NCI-H146 treated with DMSO at 0.1 percent for 48 hours (cell line): ENCODE measurements at regions not wholly inside any gene's neighbourhood (a gene's known extent, or its start where the extent isn't known, plus 50 kb on each side); places are given as distances from the start of the nearest gene placed in this dataset.

Source experiments
- DNase-seq: peaks from one replicate; lab custom pipeline; 2025; ENCODE audit not compliant: unreplicated experiment; lab: John Stamatoyannopoulos, UW

DNA sequence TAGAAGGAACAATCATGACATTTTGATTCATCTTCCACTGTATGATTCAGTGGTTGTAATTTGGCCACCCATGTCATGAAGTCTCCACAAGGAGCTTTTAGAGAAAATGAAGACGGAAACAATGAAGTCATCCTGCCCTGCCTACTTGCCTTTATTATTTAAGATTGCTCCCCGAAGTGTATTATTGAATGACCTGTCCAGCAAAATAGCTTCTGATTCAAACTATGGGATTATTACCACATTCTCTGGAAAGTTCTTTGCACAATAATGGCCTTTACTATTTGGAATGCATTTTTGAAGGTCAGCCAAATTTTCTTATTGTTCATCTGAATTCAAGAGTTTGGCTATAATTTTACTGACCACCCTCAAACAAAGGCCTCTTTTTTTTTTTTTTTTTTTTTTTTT is 77.8 kb upstream of the RFC3 start:
- DNase-seq: no peak

DNA sequence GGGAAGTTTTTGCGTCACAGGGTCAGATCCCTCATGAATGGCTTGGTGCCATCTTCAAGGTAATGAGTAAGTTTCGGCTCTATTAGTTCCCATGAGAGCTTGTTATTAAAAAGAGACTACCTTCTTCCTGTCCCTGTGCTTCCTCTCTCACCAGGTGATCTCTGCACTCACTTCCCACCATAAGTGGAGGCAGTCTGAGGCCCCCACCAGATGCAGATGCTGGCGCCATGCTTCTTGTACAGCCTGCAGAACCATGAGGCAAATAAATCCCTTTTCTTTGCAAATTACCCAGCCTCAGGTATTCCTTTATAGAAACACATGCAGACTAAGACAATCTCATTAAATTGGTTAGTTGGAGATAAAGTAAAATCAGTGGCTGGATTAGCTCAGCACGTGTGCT is 75.6 kb upstream of the RFC3 start:
- DNase-seq: no peak

DNA sequence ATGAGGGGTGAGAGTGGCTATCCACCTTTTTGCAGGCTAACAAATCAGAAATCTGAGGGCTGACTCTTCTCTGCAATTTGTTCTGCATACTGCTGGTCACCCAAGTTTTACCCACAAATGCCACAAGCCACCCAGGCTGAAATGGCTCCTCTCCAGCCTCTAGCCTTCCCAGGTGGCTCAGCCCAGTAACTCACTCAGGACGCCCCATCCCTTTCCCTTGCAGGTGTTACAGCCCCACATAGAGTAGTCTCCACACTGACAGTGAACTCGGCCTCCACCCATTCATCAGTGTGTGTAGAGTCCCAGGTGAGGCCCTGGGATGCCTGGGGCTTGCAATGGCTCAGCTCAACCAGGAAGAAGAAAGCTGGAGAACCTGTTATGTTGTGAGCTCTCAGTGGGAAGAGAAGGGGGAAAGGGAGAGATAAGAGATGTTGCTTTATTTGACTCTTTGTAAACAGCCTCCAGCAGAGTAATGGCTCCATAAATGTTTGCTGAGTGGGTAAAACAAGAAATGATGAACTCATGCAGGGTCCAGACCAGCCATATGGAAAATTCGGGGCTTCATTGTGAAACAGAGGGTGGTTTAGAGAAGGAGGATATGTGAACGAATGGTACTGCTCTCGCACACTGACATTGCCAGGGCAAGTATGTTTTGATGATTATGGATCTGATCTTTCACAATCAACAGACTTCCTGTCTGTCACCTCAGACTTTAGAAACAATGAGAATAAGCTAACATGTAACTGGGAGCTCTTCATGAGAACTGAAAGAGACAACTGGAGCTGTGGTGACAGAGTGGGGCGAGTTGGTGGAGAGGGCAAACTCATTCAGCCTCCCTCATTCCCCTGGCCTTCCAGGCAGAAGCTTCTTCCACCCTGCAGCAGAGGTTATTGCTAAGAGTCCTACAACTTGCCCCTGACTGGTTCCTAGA is 74.2 kb upstream of the RFC3 start:
- peak; percentile 24 for DNase-seq

DNA sequence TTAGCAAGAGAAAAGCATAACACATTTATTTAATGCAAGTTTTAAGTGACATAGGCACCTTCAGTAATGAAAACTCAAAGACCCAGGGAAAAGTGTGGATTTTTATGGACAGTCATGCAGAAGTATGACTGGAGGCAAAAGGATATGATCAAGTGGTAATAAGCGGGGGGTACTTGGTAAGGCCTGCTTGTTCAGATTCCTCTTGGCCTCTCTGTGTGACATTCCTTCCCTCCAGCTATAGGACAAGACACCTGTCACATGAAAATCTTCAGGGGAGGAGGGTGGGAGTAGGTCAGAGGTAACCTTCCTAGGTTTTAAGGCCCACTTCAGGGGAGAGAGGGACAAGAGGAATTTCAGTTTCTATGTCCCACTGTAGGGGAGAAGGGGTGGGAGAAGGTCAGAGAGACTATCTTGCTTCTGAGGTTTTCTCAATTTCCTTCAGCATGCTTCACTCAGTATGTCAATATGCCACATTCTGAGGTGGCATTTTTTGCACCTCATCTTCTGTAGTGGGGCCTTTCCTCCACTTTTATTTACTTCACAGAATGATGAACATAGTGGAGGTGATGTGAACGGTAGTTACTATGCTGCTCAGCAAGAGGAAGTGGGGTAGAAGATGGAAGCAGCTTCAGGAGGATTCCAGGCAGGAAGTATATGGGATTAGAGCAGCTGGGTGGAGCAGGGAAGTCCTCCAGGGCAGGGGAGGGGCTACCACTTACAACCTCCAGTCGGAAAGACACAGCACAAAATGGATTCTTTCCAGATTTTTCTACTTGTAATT is 73.2 kb upstream of the RFC3 start:
- DNase-seq: peak; percentile 82

DNA sequence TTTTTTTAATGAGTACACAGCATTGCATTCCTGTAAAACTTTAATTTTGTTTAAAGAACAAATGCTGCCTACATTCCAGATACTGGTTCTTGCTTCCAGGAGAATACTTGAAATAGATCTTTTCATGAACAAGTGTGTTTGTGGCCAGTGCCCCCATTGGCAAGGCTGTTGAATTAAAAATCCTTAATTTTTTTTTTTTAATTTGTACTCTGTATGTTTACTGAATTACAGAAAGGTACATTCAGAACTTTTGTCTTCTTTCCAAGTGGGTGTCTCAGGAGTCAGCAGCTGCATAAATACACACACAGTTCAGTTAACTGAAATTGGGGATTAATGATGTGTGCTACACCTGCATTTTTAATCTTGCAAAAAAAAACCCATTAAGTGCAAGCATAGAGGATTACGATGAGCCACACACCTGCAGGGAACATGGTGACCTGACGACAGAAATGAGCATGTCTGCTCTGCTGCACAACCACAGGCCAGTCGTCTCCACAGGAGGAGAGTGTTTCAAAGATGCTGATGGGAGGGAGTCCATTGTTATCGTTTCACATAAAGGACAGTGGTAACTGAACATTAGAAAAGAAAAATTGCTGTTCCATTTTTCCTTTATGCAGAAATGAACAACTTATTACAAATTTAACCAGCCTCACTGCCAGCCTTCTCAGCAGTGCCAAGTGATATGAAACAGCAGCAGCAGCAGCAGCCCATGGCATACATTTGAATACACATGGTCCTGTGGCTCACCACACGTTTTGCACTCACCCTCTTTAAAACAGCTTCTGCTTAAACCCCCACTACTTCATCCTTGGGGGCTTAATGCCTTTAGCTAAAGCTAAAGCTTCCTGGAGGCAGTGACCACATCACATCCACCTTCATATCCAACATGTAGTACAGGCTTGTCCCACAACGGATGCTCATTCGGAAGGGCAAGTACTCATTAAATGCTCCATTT is 72.3 kb upstream of the RFC3 start:
- peak; percentile 89 for DNase-seq

DNA sequence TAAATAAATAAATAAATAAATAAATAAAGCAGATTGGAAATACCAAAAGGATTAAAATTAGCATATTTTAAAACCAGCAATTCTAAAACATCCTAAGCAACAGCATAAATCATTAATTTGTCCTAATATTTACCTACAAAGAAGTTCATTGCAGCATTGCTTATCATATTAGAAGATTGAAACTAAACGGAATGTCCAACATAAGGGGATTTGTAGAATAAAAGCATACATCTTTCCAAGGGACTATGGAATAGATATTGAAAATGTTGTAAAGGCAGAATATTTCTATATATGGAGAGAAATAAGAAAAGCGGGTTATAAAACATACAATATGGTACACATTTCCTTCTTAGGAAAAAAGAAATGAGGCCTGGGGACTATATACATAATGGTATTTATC is 71.1 kb upstream of the RFC3 start:
- DNase-seq: no peak

DNA sequence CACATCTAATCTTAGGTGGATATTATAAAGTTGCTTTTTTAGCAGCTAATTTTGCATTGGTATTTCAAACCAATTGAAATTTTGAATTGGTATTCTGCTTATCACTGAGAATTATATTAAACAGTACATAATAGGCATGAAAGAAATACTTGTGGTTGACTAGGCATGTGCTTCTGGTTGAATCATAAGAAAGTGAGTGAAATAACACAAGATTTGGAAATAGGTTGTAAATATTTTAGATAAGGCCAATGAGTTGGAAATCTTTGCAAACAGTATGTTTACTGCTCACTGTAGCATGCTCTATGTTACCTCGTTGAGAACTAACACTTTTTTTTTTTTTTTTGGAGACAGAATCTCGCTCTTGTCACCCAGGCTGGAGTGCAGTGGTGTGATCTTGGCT is 66.8 kb upstream of the RFC3 start:
- DNase-seq: no peak

DNA sequence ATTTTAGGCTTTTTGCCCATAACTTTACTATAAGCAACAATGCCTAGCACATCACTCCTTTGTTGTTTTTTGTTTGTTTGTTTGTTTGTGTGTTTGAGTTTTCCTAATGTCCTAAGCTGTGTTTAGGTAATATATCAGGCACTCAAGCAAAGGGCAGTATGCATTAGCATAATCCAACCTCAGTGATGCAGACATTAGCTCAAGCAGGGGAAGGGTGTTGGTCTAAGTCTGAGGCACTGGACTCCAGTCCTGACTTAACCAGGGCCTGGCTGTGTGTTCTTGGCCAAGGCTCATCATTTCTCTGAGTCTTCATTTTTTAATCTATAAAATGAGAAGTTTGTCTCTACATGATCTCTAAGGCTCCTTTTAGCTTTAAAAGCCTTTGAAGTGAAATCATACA is 65.9 kb upstream of the RFC3 start:
- no peak for DNase-seq

DNA sequence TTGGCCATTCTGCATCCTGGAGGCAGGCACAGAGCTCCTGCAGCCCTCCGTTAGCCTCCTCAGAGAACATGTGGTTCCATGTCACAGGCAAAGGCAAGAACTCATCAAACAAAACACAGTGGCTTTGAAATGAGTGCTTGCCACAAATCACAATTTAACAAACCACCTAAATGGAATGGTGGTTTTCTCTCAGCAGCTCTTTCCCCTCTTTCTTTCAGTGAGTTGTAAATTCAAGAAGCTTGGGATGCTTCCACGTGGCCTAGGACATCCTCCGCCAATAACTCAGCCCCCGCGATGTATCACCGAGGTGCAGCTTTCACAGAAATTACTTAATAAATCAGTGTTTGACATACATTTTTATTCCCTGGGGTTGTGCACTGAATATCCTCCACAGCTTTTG is 65.4 kb upstream of the RFC3 start:
- no peak for DNase-seq

DNA sequence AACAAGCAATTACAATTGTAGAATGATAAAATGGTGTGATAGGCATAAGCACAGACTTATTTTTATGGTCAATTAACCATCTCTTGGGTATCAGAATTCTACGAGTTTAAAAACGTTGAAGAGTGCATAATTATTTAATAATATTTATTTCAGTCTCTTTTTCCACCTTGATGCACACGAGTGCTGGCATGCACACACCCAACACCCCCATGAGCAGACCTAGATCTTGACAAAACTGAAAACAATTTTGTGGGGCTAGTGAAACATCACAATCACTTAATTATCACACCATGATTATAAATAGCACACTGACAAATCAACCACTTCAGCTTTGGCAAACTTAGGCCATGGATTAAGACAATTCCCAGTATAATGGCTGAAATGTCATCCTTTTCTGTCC is 61.0 kb upstream of the RFC3 start:
- no peak for DNase-seq

DNA sequence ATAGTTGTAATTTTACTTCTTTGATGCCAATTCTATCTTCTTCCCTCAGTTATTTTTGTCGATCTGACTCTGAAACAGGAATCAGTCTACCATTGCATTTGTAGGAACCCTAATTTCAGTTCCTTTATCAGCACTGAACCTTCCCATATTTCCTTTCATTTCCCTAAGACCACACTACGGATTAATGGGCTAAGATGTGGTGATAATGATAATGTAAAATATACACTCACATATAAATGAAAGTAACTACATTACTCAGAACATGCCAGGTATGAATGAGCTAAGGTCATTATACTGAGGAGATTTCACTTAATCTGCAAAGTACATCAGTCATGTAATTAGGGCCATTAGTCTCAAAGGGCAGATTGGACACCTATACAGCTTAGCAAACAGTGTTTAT is 60.2 kb upstream of the RFC3 start:
- peak; percentile 47 for DNase-seq

DNA sequence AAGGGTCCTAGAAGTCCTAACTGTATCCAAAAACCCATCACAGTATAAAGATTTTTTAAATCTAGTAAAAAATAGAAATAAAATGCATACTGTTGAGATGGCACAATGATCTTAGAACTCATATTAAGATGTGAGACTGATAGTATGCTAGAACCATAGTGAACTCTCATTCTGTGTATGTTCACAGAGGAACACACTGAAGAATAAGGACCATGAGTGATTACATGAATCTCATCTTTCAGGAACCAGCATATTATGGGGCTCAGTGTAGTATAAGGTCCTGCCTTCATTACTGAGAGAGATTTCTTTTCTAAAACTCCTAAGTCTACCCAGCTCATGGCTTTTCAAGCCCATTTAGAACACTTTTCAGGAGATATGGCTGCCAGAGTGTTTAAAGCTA is 59.8 kb upstream of the RFC3 start:
- DNase-seq: no peak

DNA sequence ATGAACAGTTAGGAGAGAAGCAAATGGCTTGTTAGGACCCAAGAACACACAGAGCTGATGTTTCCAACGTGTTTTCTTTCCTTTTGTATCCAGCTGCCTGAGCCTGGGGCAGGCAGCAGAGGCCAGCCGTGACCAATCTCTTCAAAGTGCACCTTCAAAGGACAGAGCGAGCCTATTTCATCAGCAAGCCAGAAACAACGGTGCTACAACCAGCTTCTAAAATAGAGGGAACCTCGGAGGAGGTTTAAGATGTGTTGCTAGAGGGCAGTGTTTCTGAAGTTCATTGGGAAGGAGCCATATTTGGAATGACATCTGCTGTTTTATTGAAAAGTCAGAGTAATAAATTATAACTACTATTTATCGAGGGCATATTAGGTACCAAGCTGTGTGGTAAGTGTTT is 56.2 kb upstream of the RFC3 start:
- DNase-seq: peak; percentile 95

DNA sequence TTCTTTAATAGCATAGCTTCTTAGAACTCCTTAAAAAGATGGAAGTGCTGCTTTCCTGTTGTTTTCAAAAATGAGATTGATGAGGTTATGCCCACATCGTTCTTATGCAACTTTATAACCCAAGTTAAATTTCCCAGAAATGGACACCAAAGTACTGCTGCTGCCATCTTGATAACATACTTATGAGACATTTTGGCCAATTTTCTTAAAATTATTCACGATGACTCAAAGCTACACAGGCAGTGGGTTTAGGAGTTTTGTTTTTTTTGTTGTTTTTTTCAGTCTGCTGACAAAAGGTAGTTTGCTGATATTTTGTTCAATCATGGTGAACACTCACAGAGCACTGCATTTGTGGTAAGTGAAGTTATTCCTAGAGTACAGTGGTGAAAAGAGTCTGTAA is 54.9 kb upstream of the RFC3 start:
- no peak for DNase-seq

DNA sequence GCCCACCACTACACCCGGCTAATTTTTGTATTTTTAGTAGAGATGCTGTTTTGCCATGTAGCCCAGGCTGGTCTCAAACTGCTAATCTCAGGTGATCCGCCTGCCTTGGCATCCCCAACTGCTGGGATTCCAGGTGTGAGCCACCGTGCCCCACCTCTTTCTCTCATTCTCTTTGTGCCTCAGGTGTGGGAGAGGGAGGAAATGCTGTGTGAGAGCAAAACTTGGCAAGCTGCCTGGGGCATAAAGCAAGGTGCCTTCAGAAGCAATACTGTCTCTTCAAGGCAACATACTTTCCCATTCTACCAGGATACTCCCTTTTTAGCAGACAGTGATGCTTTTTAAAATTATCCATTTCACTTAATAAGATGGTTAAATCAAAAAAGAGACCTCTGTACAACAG is 53.2 kb upstream of the RFC3 start:
- no peak for DNase-seq

DNA sequence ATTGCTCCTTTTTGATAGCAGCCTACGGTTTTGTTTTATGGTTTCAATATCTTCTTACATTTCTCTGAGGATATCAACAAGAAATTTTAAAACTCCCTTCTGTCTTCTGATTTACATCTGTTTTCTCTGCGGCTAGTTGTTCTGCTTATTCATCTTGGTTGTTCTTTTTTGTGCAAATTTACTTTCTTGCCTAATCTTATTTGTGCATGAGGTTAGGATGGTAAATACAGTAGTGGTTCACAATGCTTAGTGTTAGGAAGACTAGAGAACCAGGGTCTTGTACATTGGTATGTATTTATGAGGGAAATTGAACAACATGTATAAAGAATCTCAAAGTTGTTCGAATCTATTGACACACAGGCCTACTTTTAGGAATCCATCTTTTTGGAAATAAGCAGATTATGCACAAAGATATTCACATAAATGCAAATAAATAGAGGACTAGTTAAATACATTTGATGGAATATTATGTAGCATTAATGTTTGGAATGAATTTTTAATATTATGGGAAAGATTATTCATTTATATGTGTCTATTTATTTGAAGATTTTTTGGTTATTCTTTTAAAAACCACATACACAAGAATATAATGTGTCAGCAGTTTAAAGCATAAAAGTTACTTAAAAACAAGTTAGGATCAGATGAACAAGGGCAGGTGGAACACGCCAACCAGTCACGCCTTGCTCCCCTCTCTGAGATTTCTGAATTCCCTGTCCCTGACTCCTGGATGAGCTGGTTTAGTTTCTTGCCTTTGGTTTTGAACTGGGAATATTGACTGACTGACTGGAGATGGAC is 51.4 kb upstream of the RFC3 start:
- no peak for DNase-seq

DNA sequence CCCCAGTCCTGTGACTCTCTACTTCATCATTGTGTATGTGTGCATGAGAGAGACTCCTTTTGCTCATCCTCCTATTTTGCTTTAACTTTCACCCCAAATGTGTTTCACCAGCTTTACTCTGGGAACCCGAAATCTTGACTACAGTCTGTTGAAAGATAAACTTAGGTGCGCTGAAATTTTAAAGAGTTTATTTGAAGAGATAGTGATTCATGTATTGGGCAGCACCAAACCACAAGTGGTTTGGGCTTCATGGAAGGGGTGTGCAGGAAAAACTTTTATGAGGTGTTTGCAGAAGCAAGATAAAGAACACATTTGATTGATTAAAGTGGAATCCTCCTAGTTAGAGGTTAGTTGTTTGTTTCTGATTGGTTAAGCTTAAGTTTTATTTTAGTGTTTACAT is 50.8 kb upstream of the RFC3 start:
- no peak for DNase-seq
